BLaER1 treated with 17β-estradiol and CSF1 and Interleukin-3, amounts not matched to agents 10 nM and 100 nM (cell line): ENCODE measurements at regions not wholly inside any gene's neighbourhood (a gene's known extent, or its start where the extent isn't known, plus 50 kb on each side); places are given as distances from the start of the nearest gene placed in this dataset.
"Not testable (repeated sequence)": the region's sequence is repeated elsewhere in the genome, so short reads cannot be mapped to it uniquely, and the experiment has no call there.

Experiments
- H3K27ac ChIP-seq, 11 experiments: shearing (Covaris generic); formaldehyde crosslinking; 2 replicates each; pipeline ENCODE4 v1.8.1; 2022
- H3K27me3 ChIP-seq, 11 experiments: shearing (Covaris generic); formaldehyde crosslinking; 2 replicates each; pipeline ENCODE4 v1.8.1; 2022
- H3K36me3 ChIP-seq, 11 experiments: shearing (Covaris generic); formaldehyde crosslinking; 2 replicates each; pipeline ENCODE4 v1.8.1; 2022
- H3K4me1 ChIP-seq, 10 experiments: shearing (Covaris generic); formaldehyde crosslinking; 2 replicates each; pipeline ENCODE4 v1.8.1; 2022
- H3K4me2 ChIP-seq, 11 experiments: shearing (Covaris generic); formaldehyde crosslinking; 2 replicates each; pipeline ENCODE4 v1.8.1; 2022
- H3K4me3 ChIP-seq, 10 experiments: shearing (Covaris generic); formaldehyde crosslinking; 2 replicates each; pipeline ENCODE4 v1.8.1; 2022
- H3K9ac ChIP-seq, 11 experiments: shearing (Covaris generic); formaldehyde crosslinking; 2 replicates each; pipeline ENCODE4 v1.8.1; 2022
- H3K9me3 ChIP-seq, 11 experiments: shearing (Covaris generic); formaldehyde crosslinking; replicated peaks in 1 of 11; 2 replicates each; pipeline ENCODE4 v1.8.1; 2022
- H4K20me1 ChIP-seq, 11 experiments: shearing (Covaris generic); formaldehyde crosslinking; 2 replicates each; pipeline ENCODE4 v1.8.1; 2022
- Cebpa-rat ChIP-seq, 11 experiments: shearing (Covaris generic); IDR thresholded peaks; 2 replicates each; pipeline ENCODE4 v1.8.1; 2022

DNA sequence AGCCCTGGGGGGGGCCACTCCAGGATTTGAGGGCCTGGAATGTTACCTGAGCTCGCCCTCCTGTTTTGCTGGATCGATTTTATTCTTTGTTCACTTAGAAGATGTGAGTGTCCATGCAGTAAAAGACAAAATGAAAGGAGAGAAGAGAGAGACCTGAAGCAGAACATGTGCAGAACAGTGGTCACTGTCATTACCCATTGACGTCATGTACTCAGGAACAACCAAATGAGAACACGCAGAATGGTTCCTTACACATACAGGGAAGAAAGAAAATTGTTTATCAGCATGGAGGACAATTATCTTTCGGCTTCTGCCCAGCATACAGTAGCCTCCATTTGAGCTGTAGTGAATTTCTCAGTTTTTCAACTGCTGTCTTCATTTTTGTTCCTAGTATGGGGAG, 258.1 kb downstream of the FNDC1 start:
- H3K27me3 ChIP-seq, result no peaks in the 10 kb centered on the region
- H3K4me3 ChIP-seq, result no peak overlapping the region

GRCh38 chr6:159425421-159425820, 256.2 kb downstream of the FNDC1 start:
- H3K36me3 ChIP-seq, result no peaks in the 10 kb centered on the region
- no peak overlapping the region for H3K4me2 ChIP-seq
- no peaks in the 10 kb centered on the region for H3K27me3 ChIP-seq
- no peak overlapping the region for H3K27ac ChIP-seq
- no peak overlapping the region for H3K9ac ChIP-seq
- peaks cover 0 to 34% (median 3%) of the 10 kb centered on the region in 11 experiments; a peak in 5 of 22 replicates for H3K9me3 ChIP-seq
- TF ChIP-seq Cebpa-rat (IDR thresholded peaks at IDR 0.05), result no peak
- H3K4me3 ChIP-seq, result no peak overlapping the region
- H3K4me1 ChIP-seq, result no peaks in the 10 kb centered on the region
- H4K20me1 ChIP-seq, result no peaks in the 10 kb centered on the region

More for the DNA sequence above, 258.1 kb downstream of the FNDC1 start:
- H3K4me1 ChIP-seq, result no peaks in the 10 kb centered on the region
- no peaks in the 10 kb centered on the region for H3K36me3 ChIP-seq
- no peaks in the 10 kb centered on the region for H4K20me1 ChIP-seq
- peaks cover 6 to 46% (median 11%) of the 10 kb centered on the region in 11 experiments for H3K9me3 ChIP-seq
- no peak overlapping the region for H3K27ac ChIP-seq
- TF ChIP-seq Cebpa-rat (IDR thresholded peaks at IDR 0.05), result no peak
- H3K4me2 ChIP-seq, result no peak overlapping the region
- H3K9ac ChIP-seq, result no peak overlapping the region

DNA sequence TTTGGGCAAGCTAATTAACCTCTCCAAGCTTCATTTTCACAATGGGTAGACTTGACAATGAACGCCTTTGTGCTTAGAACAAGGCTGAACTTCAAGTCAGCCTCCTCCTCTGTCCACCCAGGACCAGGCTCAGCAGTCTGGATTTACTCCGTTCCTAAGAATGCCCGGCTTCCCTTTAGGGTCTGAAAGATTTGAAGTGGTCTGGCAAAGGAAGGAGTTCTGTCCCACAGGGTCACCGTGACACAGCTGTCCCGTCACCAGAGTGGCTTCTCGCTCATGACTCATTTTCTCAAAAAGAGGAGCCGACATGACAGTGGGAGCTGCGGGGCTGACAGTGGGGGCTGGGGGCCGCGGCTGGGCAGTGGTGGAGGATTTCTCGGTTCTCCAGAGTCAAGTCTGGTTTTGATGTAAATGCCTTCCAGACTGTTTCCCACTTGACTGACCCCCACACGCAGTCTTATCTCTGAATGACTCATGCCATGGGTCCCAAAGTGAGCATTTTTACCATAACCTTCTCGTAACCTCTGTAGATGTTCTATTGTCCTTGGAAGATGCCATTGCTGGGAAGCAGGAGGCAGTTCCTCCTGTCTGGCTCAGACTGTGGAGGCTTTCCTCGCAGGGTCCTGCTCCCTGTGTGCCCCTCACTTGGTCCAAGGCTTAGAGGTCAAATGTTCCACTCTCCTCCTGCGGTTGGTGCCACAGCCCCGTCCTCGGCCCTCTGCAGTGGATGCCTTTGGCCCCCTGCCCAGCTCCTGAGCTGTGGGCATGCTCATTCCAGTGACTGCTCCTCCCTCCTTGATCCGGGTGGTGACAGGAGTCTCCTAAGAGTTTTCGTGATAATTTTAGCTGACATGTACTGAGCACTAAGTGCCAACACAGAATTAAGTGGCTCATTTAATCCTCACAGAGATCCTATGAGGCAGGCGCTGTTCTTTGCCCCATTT, 253.1 kb downstream of the FNDC1 start:
- H3K27me3 ChIP-seq, result no peaks in the 10 kb centered on the region
- no peak overlapping the region for H3K4me2 ChIP-seq
- H3K4me1 ChIP-seq, result no peaks in the 10 kb centered on the region
- H3K9ac ChIP-seq, result no peak overlapping the region
- no peak overlapping the region for H3K4me3 ChIP-seq
- no peaks in the 10 kb centered on the region for H4K20me1 ChIP-seq
- H3K27ac ChIP-seq, result no peak overlapping the region
- peaks cover 0 to 27% (median 3%) of the 10 kb centered on the region in 11 experiments; a peak in 5 of 22 replicates for H3K9me3 ChIP-seq
- no peak for TF ChIP-seq Cebpa-rat (IDR thresholded peaks at IDR 0.05)
- no peaks in the 10 kb centered on the region for H3K36me3 ChIP-seq

GRCh38 chr6:159421586-159421985, 252.4 kb downstream of the FNDC1 start:
- H3K9ac ChIP-seq, result no peak overlapping the region
- TF ChIP-seq Cebpa-rat (IDR thresholded peaks at IDR 0.05), result no peak

DNA sequence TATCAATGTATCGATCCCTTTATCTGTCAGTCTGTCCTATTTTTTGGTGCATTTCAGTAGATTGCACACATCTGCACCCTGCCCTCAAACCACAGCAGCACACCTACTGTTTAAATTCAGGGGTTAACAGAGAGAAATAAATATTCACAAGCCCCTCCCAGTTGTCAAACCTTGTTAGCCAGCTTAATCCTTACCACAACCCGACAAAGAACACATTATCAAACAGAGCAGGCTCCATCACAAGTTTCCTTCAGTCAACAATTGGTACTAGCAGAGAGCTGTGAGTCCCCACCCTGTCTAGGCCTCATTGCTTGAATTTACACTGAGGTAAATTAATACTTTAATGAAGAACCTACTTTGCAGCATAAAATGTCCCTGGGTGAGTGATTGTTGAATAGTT, 249.8 kb downstream of the FNDC1 start:
- peaks cover 24 to 33% (median 26%) of the 10 kb centered on the region in 11 experiments for H3K9me3 ChIP-seq
- no peak overlapping the region for H3K27ac ChIP-seq
- no peaks in the 10 kb centered on the region for H4K20me1 ChIP-seq
- no peak for TF ChIP-seq Cebpa-rat (IDR thresholded peaks at IDR 0.05)
- no peaks in the 10 kb centered on the region for H3K27me3 ChIP-seq
- H3K4me3 ChIP-seq, result no peak overlapping the region
- H3K4me2 ChIP-seq, result no peak overlapping the region
- H3K36me3 ChIP-seq, result no peaks in the 10 kb centered on the region
- H3K9ac ChIP-seq, result no peak overlapping the region
- no peaks in the 10 kb centered on the region for H3K4me1 ChIP-seq

More at GRCh38 chr6:159421586-159421985, 252.4 kb downstream of the FNDC1 start:
- H3K36me3 ChIP-seq, result no peaks in the 10 kb centered on the region
- H4K20me1 ChIP-seq, result no peaks in the 10 kb centered on the region
- H3K27me3 ChIP-seq, result no peaks in the 10 kb centered on the region
- peaks cover 0 to 25% (median 6%) of the 10 kb centered on the region in 11 experiments; a peak in 7 of 22 replicates for H3K9me3 ChIP-seq
- no peak overlapping the region for H3K4me2 ChIP-seq
- no peaks in the 10 kb centered on the region for H3K4me1 ChIP-seq
- no peak overlapping the region for H3K4me3 ChIP-seq
- H3K27ac ChIP-seq, result no peak overlapping the region

DNA sequence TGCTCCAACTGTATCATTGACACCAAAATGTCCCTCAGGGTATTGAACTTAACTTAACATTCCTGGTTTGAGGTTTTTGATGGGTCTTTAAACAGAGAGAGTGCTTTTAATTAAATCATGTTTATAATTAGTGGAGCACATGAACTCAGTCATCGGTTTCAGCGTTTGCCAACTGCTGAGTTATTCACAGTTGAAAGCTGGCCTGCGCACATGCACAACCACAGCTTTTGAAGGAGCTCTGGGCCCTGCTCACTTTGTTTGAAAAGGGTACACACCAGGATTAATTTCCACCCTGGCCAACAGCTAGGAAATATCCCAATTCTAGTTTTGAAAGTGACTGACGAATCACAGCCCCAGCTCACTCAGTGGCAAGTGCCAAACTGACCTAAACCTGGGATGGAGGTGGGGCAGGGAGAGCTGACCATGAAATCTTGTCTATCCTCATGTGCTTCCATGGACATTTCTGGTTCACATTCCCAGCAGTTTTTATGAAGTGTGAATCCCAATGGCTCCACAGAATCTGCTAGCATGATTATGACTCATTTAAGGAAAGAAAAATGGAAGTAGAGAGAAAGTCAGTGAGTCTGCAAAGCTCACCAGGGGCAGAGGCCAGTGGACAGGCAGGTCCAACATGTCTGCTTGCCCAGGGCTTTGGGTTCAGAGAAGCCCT, 247.8 kb downstream of the FNDC1 start:
- Histone ChIP-seq H3K4me1 (no peaks in the 10 kb centered on the region), H3K9me3 (peaks cover 24 to 36% (median 28%) of the 10 kb centered on the region in 11 experiments), H3K4me3 (no peak overlapping the region), H3K36me3 (no peaks in the 10 kb centered on the region), H4K20me1 (no peaks in the 10 kb centered on the region), H3K27me3 (no peaks in the 10 kb centered on the region), H3K4me2 (no peak overlapping the region), H3K9ac (no peak overlapping the region), H3K27ac (no peak overlapping the region)
- TF ChIP-seq Cebpa-rat (IDR thresholded peaks at IDR 0.05), result no peak

DNA sequence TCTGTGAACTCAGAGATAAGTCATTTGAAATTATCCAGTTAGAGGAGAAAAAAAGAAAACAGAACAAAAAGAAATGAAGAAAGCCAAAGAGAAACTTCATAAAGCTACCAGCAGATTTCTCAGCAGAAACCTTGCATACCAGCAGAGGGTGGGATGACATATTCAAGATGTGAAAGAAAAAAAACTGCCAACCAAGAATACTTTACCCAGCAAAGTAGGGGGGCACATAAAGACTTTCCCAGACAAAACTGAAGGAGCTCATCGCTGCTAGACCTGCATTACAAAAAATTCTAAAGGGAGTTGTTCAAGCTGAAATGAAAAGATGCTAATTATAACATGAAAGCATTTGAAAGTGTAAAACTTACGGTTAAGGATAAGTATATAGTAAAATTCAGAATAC, 246.3 kb downstream of the FNDC1 start:
- no peaks in the 10 kb centered on the region for H3K27me3 ChIP-seq
- H4K20me1 ChIP-seq, result no peaks in the 10 kb centered on the region
- no peaks in the 10 kb centered on the region for H3K4me1 ChIP-seq
- TF ChIP-seq Cebpa-rat (IDR thresholded peaks at IDR 0.05), result no peak
- H3K36me3 ChIP-seq, result no peaks in the 10 kb centered on the region
- H3K9ac ChIP-seq, result no peak overlapping the region
- H3K4me2 ChIP-seq, result no peak overlapping the region
- peaks cover 26 to 36% (median 28%) of the 10 kb centered on the region in 11 experiments for H3K9me3 ChIP-seq
- no peak overlapping the region for H3K27ac ChIP-seq
- H3K4me3 ChIP-seq, result no peak overlapping the region

GRCh38 chr6:159414711-159415110, 245.5 kb downstream of the FNDC1 start:
- TF ChIP-seq Cebpa-rat (IDR thresholded peaks at IDR 0.05), result no peak
- Histone ChIP-seq H3K27me3 (no peaks in the 10 kb centered on the region), H3K4me2 (no peak overlapping the region), H3K36me3 (no peaks in the 10 kb centered on the region), H4K20me1 (no peaks in the 10 kb centered on the region), H3K9me3 (peaks cover 26 to 38% (median 28%) of the 10 kb centered on the region in 11 experiments), H3K4me3 (no peak overlapping the region), H3K27ac (no peak overlapping the region), H3K4me1 (no peaks in the 10 kb centered on the region), H3K9ac (no peak overlapping the region)

DNA sequence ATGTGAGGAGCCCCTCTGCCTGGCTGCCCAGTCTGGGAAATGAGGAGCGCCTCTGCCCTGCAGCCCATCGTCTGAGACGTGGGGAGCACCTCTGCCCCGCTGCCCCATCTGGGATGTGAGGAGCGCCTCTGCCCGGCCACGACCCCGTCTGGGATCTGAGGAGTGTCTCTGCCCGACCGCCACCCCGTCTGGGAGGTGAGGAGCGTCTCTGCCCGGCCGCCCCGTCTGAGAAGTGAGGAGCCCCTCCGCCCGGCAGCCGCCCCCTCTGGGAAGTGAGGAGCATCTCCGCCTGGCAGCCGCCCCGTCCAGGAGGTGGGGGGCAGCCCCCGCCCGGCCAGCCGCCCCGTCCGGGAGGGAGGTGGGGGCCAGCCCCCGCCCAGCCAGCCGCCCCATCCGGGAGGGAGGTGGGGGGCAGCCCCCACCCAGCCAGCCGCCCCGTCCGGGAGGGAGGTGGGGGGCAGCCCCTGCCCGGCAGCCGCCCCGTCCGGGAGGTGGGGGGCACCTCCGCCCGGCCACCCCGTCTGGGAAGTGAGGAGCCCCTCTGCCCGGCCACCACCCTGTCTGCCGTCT, 238.1 kb downstream of the FNDC1 start:
- H4K20me1 ChIP-seq, H3K4me2 ChIP-seq, H3K4me3 ChIP-seq, H3K36me3 ChIP-seq, H3K4me1 ChIP-seq, H3K27ac ChIP-seq, H3K9ac ChIP-seq, H3K27me3 ChIP-seq: not testable (repeated sequence)
- peaks cover 8 to 29% (median 18%) of the 10 kb centered on the region in 11 experiments; a peak in 20 of 22 replicates for H3K9me3 ChIP-seq
